HCT116 (cell line): ENCODE measurements at regions not wholly inside any gene's neighbourhood (a gene's known extent, or its start where the extent isn't known, plus 50 kb on each side); places are given as distances from the start of the nearest gene placed in this dataset.

Experiments used
- ATAC-seq: fragments of 200-7000 bp; cut with Tn5 transposase; 2 replicates; pipeline ENCODE4 v1.9.1; 2020; ENCODE audit warnings: mild to moderate bottlenecking, moderate library complexity
- BruUV-seq: library from RNA; stranded (reverse); fragments of 400-500 nt; replicated peaks from 2 replicates; lab custom pipeline; 2021; lab: Mats Ljungman, UMichigan
- CTCF ChIA-PET: fragments of 300-600 bp; sonication (Branson Sonifier 250); formaldehyde crosslinking; loops from one replicate; lab custom pipeline; 2021; ENCODE audit warnings: antibody characterized with exemption; lab: Charles Lee
- POLR2A ChIA-PET: fragments of 300-600, 350-600 bp; sonication (Branson Sonifier 250); formaldehyde crosslinking; loops from one replicate; lab custom pipeline; 2021; ENCODE audit warnings: antibody characterized with exemption; lab: Charles Lee
- RAD21 ChIA-PET, 2 experiments: fragments of 300-600 bp; sonication (Branson Sonifier 250); formaldehyde crosslinking; loops; one replicate each; lab custom pipeline; 2023; ENCODE audit warnings: low total read pairs in 2 of 2; ENCODE audit not compliant: uncharacterized antibody in 2 of 2, unreplicated experiment in 2 of 2, low non-redundant PET in 1 of 2; lab: Charles Lee
- DNase-seq: peaks from one replicate; pipeline ENCODE4 v3.0.0-alpha.2; 2010; ENCODE audit warnings: low read depth, low spot score
- H2AFZ ChIP-seq: fragments of 200-600 bp; shearing (Covaris generic), sonication (generic); 2 replicates; pipeline ENCODE4 v1.6.1; 2017; ENCODE audit warnings: low read depth, mixed run types, mixed read lengths, antibody characterized with exemption, low read length; ENCODE audit not compliant: poor library complexity, severe bottlenecking
- H3K27ac ChIP-seq: 2 replicates; pipeline ENCODE4 v1.5.1; 2012; ENCODE audit warnings: low read depth, low read length
- H3K27me3 ChIP-seq: fragments of 200-600 bp; sonication (generic); 2 replicates; pipeline ENCODE4 v1.6.1; 2016; ENCODE audit warnings: mixed run types, low read length, mixed read lengths; ENCODE audit not compliant: insufficient read depth
- H3K36me3 ChIP-seq, 2 experiments: fragments of 200-500 bp in 1 of 2; fragments of 200-600 bp in 1 of 2; sonication (Bioruptor generic) in 1 of 2; sonication (generic) in 1 of 2; 2 replicates each; pipeline versions ENCODE4 v1.5.1 to v1.6.1; 2014 to 2016; ENCODE audit warnings: low read length in 2 of 2, inconsistent platforms in 1 of 2, mixed read lengths in 1 of 2, mixed run types in 1 of 2; ENCODE audit not compliant: insufficient read depth in 2 of 2, control insufficient read depth in 1 of 2
- H3K4me1 ChIP-seq, 2 experiments: fragments of 200-600 bp in 1 of 2; sonication (generic) in 1 of 2; 2 replicates each; pipeline versions ENCODE4 v1.5.1 to v1.6.1; 2012 to 2017; ENCODE audit warnings: low read length in 2 of 2, inconsistent platforms in 1 of 2, mild to moderate bottlenecking in 1 of 2, mixed read lengths in 1 of 2, mixed run types in 1 of 2, moderate library complexity in 1 of 2; ENCODE audit not compliant: insufficient read depth in 2 of 2, control insufficient read depth in 1 of 2
- H3K4me2 ChIP-seq: fragments of 200-600 bp; sonication (generic); 2 replicates; pipeline ENCODE4 v1.6.1; 2017; ENCODE audit warnings: mixed run types, low read length, mixed read lengths
- H3K4me3 ChIP-seq, 2 experiments: fragments of 200-600 bp in 1 of 2; sonication (generic) in 1 of 2; replicated peaks in 1 of 2; 2 replicates each; pipeline ENCODE4 v1.5.1; 2011 to 2016; ENCODE audit warnings: low read length in 2 of 2, control low read depth in 1 of 2, low read depth in 1 of 2, mild to moderate bottlenecking in 1 of 2, mixed read lengths in 1 of 2, mixed run types in 1 of 2
- H3K79me2 ChIP-seq: fragments of 200-600 bp; sonication (generic); 2 replicates; pipeline ENCODE4 v1.6.1; 2017; ENCODE audit warnings: mild to moderate bottlenecking, mixed run types, low read length, moderate library complexity, mixed read lengths; ENCODE audit not compliant: insufficient read depth
- H3K9ac ChIP-seq: fragments of 200-600 bp; sonication (generic); 2 replicates; pipeline ENCODE4 v1.6.1; 2016; ENCODE audit warnings: low read length, mixed read lengths
- H3K9me2 ChIP-seq: fragments of 200-600 bp; sonication (generic), shearing (Covaris generic); 2 replicates; pipeline ENCODE4 v1.6.1; 2017; ENCODE audit warnings: mixed run types, mild to moderate bottlenecking, moderate library complexity; ENCODE audit not compliant: insufficient read depth
- H3K9me3 ChIP-seq, 2 experiments: fragments of 200-500 bp in 1 of 2; fragments of 200-600 bp in 1 of 2; sonication (Bioruptor generic) in 1 of 2; sonication (generic) in 1 of 2; 2 replicates each; pipeline ENCODE4 v1.6.1; 2014 to 2017; ENCODE audit warnings: low read length in 2 of 2, mixed read lengths in 2 of 2, inconsistent platforms in 1 of 2, low read depth in 1 of 2, mild to moderate bottlenecking in 1 of 2, mixed run types in 1 of 2, moderate library complexity in 1 of 2; ENCODE audit not compliant: control insufficient read depth in 1 of 2, insufficient read depth in 1 of 2
- H4K20me1 ChIP-seq: fragments of 200-600 bp; sonication (generic), shearing (Covaris generic); 2 replicates; pipeline ENCODE4 v1.6.1; 2017; ENCODE audit warnings: mixed run types, mild to moderate bottlenecking, moderate library complexity; ENCODE audit not compliant: insufficient read depth
- ATF3 ChIP-seq: IDR thresholded peaks from 2 replicates; pipeline ENCODE4 v1.6.1; 2012
- CEBPB ChIP-seq: IDR thresholded peaks from 2 replicates; pipeline ENCODE4 v1.6.1; 2012; ENCODE audit warnings: low read depth
- FOSL1 ChIP-seq: IDR thresholded peaks from 2 replicates; pipeline ENCODE4 v1.6.1; 2012; ENCODE audit warnings: low read depth
- POLR2A ChIP-seq: IDR thresholded peaks from 2 replicates; pipeline ENCODE4 v1.7.0; 2011; ENCODE audit warnings: borderline replicate concordance; ENCODE audit not compliant: insufficient read depth, insufficient read length; ENCODE audit errors: extremely low read depth
- REST ChIP-seq: IDR thresholded peaks from 2 replicates; pipeline ENCODE4 v1.6.1; 2012; ENCODE audit warnings: low read depth
- SP1 ChIP-seq: IDR thresholded peaks from 2 replicates; pipeline ENCODE4 v1.6.1; 2012; ENCODE audit warnings: low read depth
- SRF ChIP-seq: IDR thresholded peaks from 2 replicates; pipeline ENCODE4 v1.6.1; 2012; ENCODE audit warnings: low read depth
- TCF7L2 ChIP-seq: IDR thresholded peaks from 2 replicates; pipeline ENCODE4 v1.7.0; 2011; ENCODE audit warnings: borderline replicate concordance, inconsistent platforms; ENCODE audit not compliant: insufficient read depth, insufficient read length; ENCODE audit errors: extremely low read depth
- YY1 ChIP-seq: IDR thresholded peaks from 2 replicates; pipeline ENCODE4 v1.6.1; 2011; ENCODE audit warnings: low read length, low read depth, moderate library complexity, mild to moderate bottlenecking; ENCODE audit not compliant: insufficient replicate concordance; ENCODE audit errors: extremely low read depth
- ZBTB33 ChIP-seq: IDR thresholded peaks from 2 replicates; pipeline ENCODE4 v1.6.1; 2011; ENCODE audit warnings: mild to moderate bottlenecking, low read length, moderate library complexity; ENCODE audit not compliant: insufficient replicate concordance; ENCODE audit errors: extremely low read depth
- ZNF274 ChIP-seq: fragments of 200-500 bp; sonication (Bioruptor generic); IDR thresholded peaks from 2 replicates; pipeline ENCODE4 v1.6.1; 2014; ENCODE audit warnings: mild to moderate bottlenecking, low read depth, low read length, inconsistent platforms
- intact Hi-C: fragments of 100-400 bp; cut with micrococcal nuclease; formaldehyde crosslinking; loops from 2 replicates; pipeline ENCODE4 v1.10.0; 2022

GRCh38 chr7:156480671-156481070, 159.9 kb upstream of the RNF32 start:
- BruUV-seq, result no TSS peak
- intact Hi-C loops, result no loop called here
- CTCF ChIA-PET, result no interaction called here

More at GRCh38 chr7:156480671-156481070, 159.9 kb upstream of the RNF32 start:
- Histone ChIP-seq H3K36me3 (no peaks in the 10 kb centered on the region), H3K9me3 (no peaks in the 10 kb centered on the region), H4K20me1 (no peaks in the 10 kb centered on the region), H3K27me3 (peaks cover 10% of the 10 kb centered on the region), H3K9ac (no peak overlapping the region), H3K4me3 (no peak overlapping the region), H3K27ac (no peak overlapping the region), H3K9me2 (no peaks in the 10 kb centered on the region), H3K4me2 (no peak overlapping the region), H2AFZ (no peak overlapping the region), H3K79me2 (no peaks in the 10 kb centered on the region), H3K4me1 (peaks cover 0 to 4% of the 10 kb centered on the region in 2 experiments; a peak in 2 of 4 replicates)
- TF ChIP-seq SP1 (no peak), TCF7L2 (no peak), REST (no peak), ATF3 (no peak), ZNF274 (no peak), YY1 (no peak), CEBPB (no peak), FOSL1 (no peak), ZBTB33 (no peak), POLR2A (no peak), SRF (no peak)
- ChIA-PET POLR2A (no interaction called here), RAD21 (no interaction called here)
- no peak for ATAC-seq
- no peak for DNase-seq
